ENCODE measurements at regions not wholly inside any gene's neighbourhood (a gene's known extent, or its start where the extent isn't known, plus 50 kb on each side); places are given as distances from the start of the nearest gene placed in this dataset.

- Histone ChIP-seq H3K79me2 (ENCODE audit: control insufficient read depth, insufficient read depth, low read length) (no peaks in the 10 kb centered on the region), H3K27me3 (replicated peaks in 1 of 4; ENCODE audit: control extremely low read depth in 1 of 4, control insufficient read depth in 3 of 4, insufficient read depth in 4 of 4, low read length in 3 of 4) (peaks cover 0 to 3% (median 0%) of the 10 kb centered on the region in 4 experiments), H3K27ac (ENCODE audit: low read length in 2 of 2) (no peak overlapping the region), H3K36me3 (replicated peaks in 1 of 2; ENCODE audit: control extremely low read depth in 1 of 2, control insufficient read depth in 1 of 2, extremely low read depth in 1 of 2, insufficient read depth in 2 of 2, low read length in 1 of 2) (no peaks in the 10 kb centered on the region), H3K9ac (ENCODE audit: low read length) (no peak overlapping the region), H3K4me3 (ENCODE audit: control extremely low read depth in 1 of 5, extremely low read depth in 1 of 5, insufficient read depth in 1 of 5, low read depth in 2 of 5, low read length in 4 of 5) (no peak overlapping the region), H3K9me3 (ENCODE audit: control extremely low read depth in 1 of 3, control insufficient read depth in 2 of 3, insufficient read depth in 1 of 3, low read length in 2 of 3) (peaks cover 0 to 6% (median 0%) of the 10 kb centered on the region in 3 donors), H2AFZ (ENCODE audit: insufficient read depth, low read depth, low read length, poor library complexity, severe bottlenecking) (no peak overlapping the region), H3K4me1 (ENCODE audit: control insufficient read depth in 2 of 2, insufficient read depth in 2 of 2, low read length in 2 of 2) (no peaks in the 10 kb centered on the region), H3K4me2 (replicated peaks; ENCODE audit: low read depth, low read length, poor library complexity, severe bottlenecking) (no peak overlapping the region), H4K20me1 (ENCODE audit: control insufficient read depth, insufficient read depth, low read length, poor library complexity, severe bottlenecking) (no peaks in the 10 kb centered on the region)
- DNase-seq (no peak), ATAC-seq (ENCODE audit: low read depth) (no peak)
- CTCF ChIA-PET: no interaction called here
- Mint-ChIP-seq H3K4me1 (no peaks in the 10 kb centered on the region), H3K27ac (no peak overlapping the region), H3K4me3 (no peak overlapping the region), H3K9me3 (ENCODE audit: insufficient read depth) (peaks cover 9% of the 10 kb centered on the region), H3K27me3 (peaks cover 8% of the 10 kb centered on the region)
- POLR2A ChIA-PET: no interaction called here
- no CpG with 5 or more reads among the region's 1 CpG for WGBS (ENCODE audit: insufficient coverage)
- TF ChIP-seq EZH2 (IDR thresholded peaks at IDR 0.05; ENCODE audit: borderline replicate concordance, insufficient read depth, low read depth, low read length, poor library complexity, severe bottlenecking) (no peak), CTCF (IDR thresholded peaks at IDR 0.05) (no peak)
- intact Hi-C loops (cut with micrococcal nuclease): loop anchor here (2.0 kb wide), 1 partner anchor 24 kb away; no protein-coding TSS in a partner anchor
Observed at GRCh38 chr2:44834656-44835055, 106.8 kb upstream of the SIX3 start.

GRCh38 chr2:44836174-44836573, 105.3 kb upstream of the SIX3 start:
- Histone ChIP-seq H3K9ac (ENCODE audit: low read length) (no peak overlapping the region), H3K4me1 (ENCODE audit: control insufficient read depth in 2 of 2, insufficient read depth in 2 of 2, low read length in 2 of 2) (no peaks in the 10 kb centered on the region), H3K9me3 (ENCODE audit: control extremely low read depth in 1 of 3, control insufficient read depth in 2 of 3, insufficient read depth in 1 of 3, low read length in 2 of 3) (peaks cover 0 to 6% (median 0%) of the 10 kb centered on the region in 3 donors), H3K4me3 (ENCODE audit: control extremely low read depth in 1 of 5, extremely low read depth in 1 of 5, insufficient read depth in 1 of 5, low read depth in 2 of 5, low read length in 4 of 5) (no peak overlapping the region), H3K4me2 (replicated peaks; ENCODE audit: low read depth, low read length, poor library complexity, severe bottlenecking) (no peak overlapping the region), H3K27ac (ENCODE audit: low read length in 2 of 2) (no peak overlapping the region), H2AFZ (ENCODE audit: insufficient read depth, low read depth, low read length, poor library complexity, severe bottlenecking) (no peak overlapping the region), H3K36me3 (replicated peaks in 1 of 2; ENCODE audit: control extremely low read depth in 1 of 2, control insufficient read depth in 1 of 2, extremely low read depth in 1 of 2, insufficient read depth in 2 of 2, low read length in 1 of 2) (no peaks in the 10 kb centered on the region), H3K79me2 (ENCODE audit: control insufficient read depth, insufficient read depth, low read length) (no peaks in the 10 kb centered on the region), H4K20me1 (ENCODE audit: control insufficient read depth, insufficient read depth, low read length, poor library complexity, severe bottlenecking) (no peaks in the 10 kb centered on the region), H3K27me3 (replicated peaks in 1 of 4; ENCODE audit: control extremely low read depth in 1 of 4, control insufficient read depth in 3 of 4, insufficient read depth in 4 of 4, low read length in 3 of 4) (no peaks in the 10 kb centered on the region)
- H3K4me1 Mint-ChIP-seq: no peaks in the 10 kb centered on the region
- 63% methylated on average over 6 of the region's 8 CpGs for WGBS (ENCODE audit: insufficient coverage)
- ATAC-seq (ENCODE audit: low read depth) (no peak), DNase-seq (no peak)
- no peak overlapping the region for H3K4me3 Mint-ChIP-seq
- peaks cover 9% of the 10 kb centered on the region for H3K9me3 Mint-ChIP-seq (ENCODE audit: insufficient read depth)
- TF ChIP-seq CTCF (IDR thresholded peaks at IDR 0.05): no peak
- TF ChIP-seq EZH2 (IDR thresholded peaks at IDR 0.05; ENCODE audit: borderline replicate concordance, insufficient read depth, low read depth, low read length, poor library complexity, severe bottlenecking): no peak
- H3K27ac Mint-ChIP-seq: no peak overlapping the region
- CTCF ChIA-PET: no interaction called here
- peaks cover 13% of the 10 kb centered on the region for H3K27me3 Mint-ChIP-seq
- POLR2A ChIA-PET: interaction anchor here (0.6 kb wide), 1 partner anchor 18 kb away, joined by 6 read pairs; no protein-coding TSS in a partner anchor
- intact Hi-C loops (cut with micrococcal nuclease): no loop called here

Measured in B cell (primary cell).